ACC112 (cell line): ENCODE measurements at regions not wholly inside any gene's neighbourhood (a gene's known extent, or its start where the extent isn't known, plus 50 kb on each side); places are given as distances from the start of the nearest gene placed in this dataset.

Source experiments
- H2AFZ ChIP-seq: fragments of 200-600 bp; sonication (generic); one replicate; pipeline ENCODE4 v1.6.0; 2017; ENCODE audit warnings: antibody characterized with exemption, low read length; ENCODE audit not compliant: unreplicated experiment
- H3K27ac ChIP-seq: fragments of 200-600 bp; sonication (generic); 2 replicates; pipeline ENCODE4 v1.5.1; 2014; ENCODE audit warnings: low read depth, mild to moderate bottlenecking, antibody characterized with exemption, low read length, moderate library complexity
- H3K27me3 ChIP-seq: fragments of 200-600 bp; sonication (generic); 2 replicates; pipeline ENCODE4 v1.6.1; 2014; ENCODE audit warnings: mild to moderate bottlenecking, antibody characterized with exemption, low read length, moderate library complexity, mixed read lengths; ENCODE audit not compliant: insufficient read depth
- H3K36me3 ChIP-seq: fragments of 200-600 bp; sonication (generic); 2 replicates; pipeline ENCODE4 v1.6.1; 2016; ENCODE audit warnings: mild to moderate bottlenecking, antibody characterized with exemption, low read length, moderate library complexity, mixed read lengths; ENCODE audit not compliant: insufficient read depth
- H3K4me1 ChIP-seq: fragments of 200-600 bp; sonication (generic); one replicate; pipeline ENCODE4 v1.6.1; 2016; ENCODE audit warnings: low read length, mixed read lengths; ENCODE audit not compliant: insufficient read depth, unreplicated experiment, control insufficient read depth
- H3K4me3 ChIP-seq: fragments of 200-600 bp; sonication (generic); 2 replicates; pipeline ENCODE4 v1.5.1; 2014; ENCODE audit warnings: mild to moderate bottlenecking, low read depth, low read length
- H3K79me2 ChIP-seq: fragments of 200-600 bp; sonication (generic); one replicate; pipeline ENCODE4 v1.6.0; 2016; ENCODE audit warnings: low read length; ENCODE audit not compliant: control insufficient read depth, unreplicated experiment, insufficient read depth

DNA sequence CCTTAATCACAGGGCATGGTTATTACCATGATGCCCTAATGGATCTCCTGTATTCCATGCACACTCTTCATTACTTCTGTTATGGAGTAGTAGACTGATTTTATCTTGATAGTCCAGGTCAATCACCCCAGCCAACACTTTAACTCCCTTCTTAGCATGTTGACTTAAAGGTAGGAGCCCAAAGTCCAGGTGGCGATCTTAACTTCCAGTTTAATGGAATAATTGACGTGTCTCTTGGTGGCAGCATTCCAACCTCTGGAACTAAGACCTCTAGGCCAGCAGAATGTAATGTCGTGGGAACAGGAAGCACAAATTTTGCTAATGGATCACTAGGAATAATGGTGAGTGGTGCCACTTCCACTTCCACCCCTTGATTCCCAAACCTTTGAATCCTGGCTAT, 687.2 kb upstream of the SGO1 start:
- Histone ChIP-seq H2AFZ (no peak overlapping the region), H3K4me3 (no peak overlapping the region), H3K27ac (no peak overlapping the region), H3K4me1 (no peaks in the 10 kb centered on the region), H3K27me3 (no peaks in the 10 kb centered on the region), H3K36me3 (no peaks in the 10 kb centered on the region), H3K79me2 (no peaks in the 10 kb centered on the region)

DNA sequence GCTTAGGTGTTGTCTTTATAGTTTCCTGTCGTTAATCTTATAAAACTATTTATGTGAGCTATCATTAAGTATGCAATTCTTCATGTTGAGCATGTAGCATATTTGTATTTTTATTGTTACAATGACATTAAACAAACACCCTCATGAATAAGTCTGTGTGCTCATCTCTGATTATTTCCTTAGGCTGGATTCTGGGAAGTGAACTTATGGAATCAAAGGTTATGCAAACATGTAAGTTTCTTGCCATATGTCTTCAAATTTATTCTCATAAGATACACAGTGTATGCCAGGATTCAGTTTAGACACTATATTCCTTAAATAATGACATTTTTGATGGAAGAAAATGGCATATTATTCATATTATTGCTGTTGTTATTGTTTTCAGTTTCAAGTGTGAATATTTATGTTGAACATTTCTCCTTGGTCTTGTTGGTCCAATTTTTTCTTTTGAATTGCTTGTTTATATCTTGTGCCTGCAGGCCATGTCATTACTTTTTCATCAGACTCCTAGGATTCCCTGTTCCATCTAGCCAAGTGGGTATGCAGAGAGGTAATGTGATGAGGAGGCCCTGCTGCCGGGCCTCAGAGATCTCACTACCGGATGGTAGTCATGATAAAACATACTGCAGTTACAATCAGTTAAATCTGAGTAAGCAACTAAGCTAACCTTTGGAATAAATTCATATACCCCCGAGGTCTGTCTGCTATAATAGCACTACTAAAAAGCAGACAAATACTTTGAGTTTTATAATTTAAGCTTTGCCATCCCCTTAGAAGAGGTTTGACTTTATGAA, 684.3 kb upstream of the SGO1 start:
- H3K27me3 ChIP-seq = no peaks in the 10 kb centered on the region
- no peak overlapping the region for H3K27ac ChIP-seq
- no peak overlapping the region for H2AFZ ChIP-seq
- H3K4me3 ChIP-seq = no peak overlapping the region
- no peaks in the 10 kb centered on the region for H3K4me1 ChIP-seq
- H3K36me3 ChIP-seq = no peaks in the 10 kb centered on the region
- H3K79me2 ChIP-seq = no peaks in the 10 kb centered on the region

DNA sequence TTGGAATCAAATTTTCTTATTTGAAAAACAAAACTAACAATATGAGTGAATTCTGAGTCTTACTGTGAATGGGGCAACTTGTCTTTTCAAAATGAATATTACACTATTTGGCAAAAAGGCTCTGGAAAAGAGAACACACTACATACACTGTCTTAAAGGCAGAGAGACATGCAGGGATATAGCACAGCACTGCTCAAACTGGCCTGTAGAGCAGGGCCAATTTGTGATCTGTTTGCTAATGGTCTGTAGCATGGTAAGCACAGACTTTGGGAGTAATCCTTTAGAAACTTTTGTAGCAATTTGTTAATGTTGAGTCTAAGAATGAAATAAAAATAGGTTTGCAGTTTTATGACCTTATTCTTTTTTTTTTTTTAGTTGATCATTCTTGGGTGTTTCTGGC, 679.8 kb upstream of the SGO1 start:
- Histone ChIP-seq H3K4me1 (no peaks in the 10 kb centered on the region), H3K4me3 (no peak overlapping the region), H3K27ac (no peak overlapping the region), H3K27me3 (no peaks in the 10 kb centered on the region), H3K36me3 (no peaks in the 10 kb centered on the region), H3K79me2 (no peaks in the 10 kb centered on the region), H2AFZ (no peak overlapping the region)

GRCh38 chr3:20861454-20861853, 675.4 kb upstream of the SGO1 start:
- Histone ChIP-seq H3K27me3 (no peaks in the 10 kb centered on the region), H3K36me3 (no peaks in the 10 kb centered on the region), H3K79me2 (no peaks in the 10 kb centered on the region), H3K27ac (no peak overlapping the region), H2AFZ (no peak overlapping the region), H3K4me1 (no peaks in the 10 kb centered on the region), H3K4me3 (no peak overlapping the region)

- no peaks in the 10 kb centered on the region for H3K4me1 ChIP-seq
- no peaks in the 10 kb centered on the region for H3K27me3 ChIP-seq
- H3K79me2 ChIP-seq = no peaks in the 10 kb centered on the region
- no peaks in the 10 kb centered on the region for H3K36me3 ChIP-seq
- no peak overlapping the region for H3K27ac ChIP-seq
- no peak overlapping the region for H2AFZ ChIP-seq
- no peak overlapping the region for H3K4me3 ChIP-seq
Observed at GRCh38 chr3:20857636-20858035, 671.6 kb upstream of the SGO1 start.

DNA sequence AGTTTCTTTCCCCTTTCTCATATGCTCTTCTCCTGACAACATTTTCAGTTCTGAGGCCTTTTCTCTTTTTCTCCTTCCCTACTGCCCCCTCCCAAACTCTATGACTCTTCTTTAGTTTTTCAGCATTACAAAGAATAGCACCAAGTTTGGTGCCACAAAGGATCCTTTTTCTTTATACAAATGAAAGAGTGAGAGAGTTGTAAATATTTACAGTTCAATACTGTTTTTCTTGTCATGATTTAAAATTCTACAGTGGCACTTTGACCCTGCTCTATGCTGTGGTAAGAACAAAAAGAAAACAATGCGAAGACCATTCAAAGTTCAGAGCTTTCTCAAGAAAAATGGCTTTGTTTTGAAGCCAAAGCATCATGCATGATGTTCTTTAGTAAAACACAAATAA, 667.9 kb upstream of the SGO1 start:
- Histone ChIP-seq H3K36me3 (no peaks in the 10 kb centered on the region), H2AFZ (no peak overlapping the region), H3K4me1 (no peaks in the 10 kb centered on the region), H3K27me3 (no peaks in the 10 kb centered on the region), H3K27ac (no peak overlapping the region), H3K4me3 (no peak overlapping the region), H3K79me2 (no peaks in the 10 kb centered on the region)

- no peaks in the 10 kb centered on the region for H3K27me3 ChIP-seq
- H3K36me3 ChIP-seq = no peaks in the 10 kb centered on the region
- no peak overlapping the region for H3K27ac ChIP-seq
Observed at GRCh38 chr3:20852712-20853111, 666.7 kb upstream of the SGO1 start.

DNA sequence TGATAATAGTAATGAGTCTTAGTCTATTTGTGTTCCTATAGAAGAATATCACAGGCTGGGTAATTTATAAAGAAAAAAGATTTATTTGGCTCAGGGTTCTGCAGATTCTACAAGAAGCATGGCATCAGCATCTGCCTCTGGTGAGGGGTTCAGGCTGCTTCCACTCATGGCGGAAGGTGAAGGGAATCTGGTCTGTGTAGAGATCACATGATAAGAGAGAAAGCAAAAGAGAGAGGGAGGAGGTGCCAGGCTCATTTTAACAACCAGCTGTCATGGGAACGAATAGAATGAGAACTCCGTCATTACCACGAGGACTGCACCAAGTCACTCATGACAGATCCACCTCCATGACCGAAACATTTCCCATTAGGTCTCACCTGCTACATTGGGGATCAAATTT, 664.0 kb upstream of the SGO1 start:
- H2AFZ ChIP-seq = no peak overlapping the region
- H3K36me3 ChIP-seq = no peaks in the 10 kb centered on the region
- H3K27me3 ChIP-seq = no peaks in the 10 kb centered on the region
- H3K4me3 ChIP-seq = no peak overlapping the region
- no peaks in the 10 kb centered on the region for H3K79me2 ChIP-seq
- no peaks in the 10 kb centered on the region for H3K4me1 ChIP-seq
- no peak overlapping the region for H3K27ac ChIP-seq

More at GRCh38 chr3:20852712-20853111, 666.7 kb upstream of the SGO1 start:
- no peak overlapping the region for H2AFZ ChIP-seq
- no peaks in the 10 kb centered on the region for H3K79me2 ChIP-seq
- no peak overlapping the region for H3K4me3 ChIP-seq
- H3K4me1 ChIP-seq = no peaks in the 10 kb centered on the region

DNA sequence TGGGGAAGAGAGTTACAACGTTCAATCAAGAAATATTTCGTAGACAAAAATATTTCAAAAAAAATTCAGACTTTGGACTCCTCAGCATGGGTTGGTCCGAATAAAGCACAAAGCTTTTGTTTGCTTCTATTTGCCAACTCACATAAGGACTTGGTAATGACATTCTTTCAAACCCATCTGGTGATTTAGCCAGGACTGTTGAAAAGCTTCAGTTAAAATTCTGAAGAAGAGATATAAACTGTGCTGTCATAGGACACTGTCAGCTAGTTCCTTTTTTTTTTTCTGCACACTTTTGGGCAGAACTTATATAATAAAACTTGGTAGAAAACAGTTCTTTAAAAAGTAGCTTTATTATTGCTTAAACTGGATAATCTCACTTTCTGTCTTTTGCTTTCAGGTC, 660.8 kb upstream of the SGO1 start:
- Histone ChIP-seq H3K4me1 (no peaks in the 10 kb centered on the region), H3K79me2 (no peaks in the 10 kb centered on the region), H2AFZ (no peak overlapping the region), H3K36me3 (no peaks in the 10 kb centered on the region), H3K27me3 (no peaks in the 10 kb centered on the region), H3K27ac (no peak overlapping the region), H3K4me3 (no peak overlapping the region)

DNA sequence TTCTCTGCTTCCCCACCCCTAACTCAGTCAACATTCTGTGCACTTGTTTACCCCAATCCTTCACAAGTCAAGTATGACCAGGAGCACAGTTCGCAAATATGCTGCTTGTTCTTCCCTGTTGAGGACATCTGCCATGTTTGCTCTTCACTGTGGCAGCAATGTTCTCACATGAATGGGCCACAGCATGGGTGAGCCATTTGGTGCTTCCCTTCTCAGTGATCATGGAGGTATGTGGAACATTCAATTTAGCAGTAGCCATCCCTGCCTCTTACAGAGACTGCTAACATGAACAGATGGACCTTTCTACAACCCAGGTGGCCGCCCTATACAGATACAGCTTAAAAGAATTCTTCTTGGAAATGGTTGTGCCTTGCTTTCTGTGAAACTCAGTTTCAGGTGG, 660.1 kb upstream of the SGO1 start:
- H2AFZ ChIP-seq = no peak overlapping the region
- H3K4me1 ChIP-seq = no peaks in the 10 kb centered on the region
- no peaks in the 10 kb centered on the region for H3K79me2 ChIP-seq
- no peak overlapping the region for H3K27ac ChIP-seq
- H3K4me3 ChIP-seq = no peak overlapping the region
- H3K36me3 ChIP-seq = no peaks in the 10 kb centered on the region
- no peaks in the 10 kb centered on the region for H3K27me3 ChIP-seq

GRCh38 chr3:20844851-20845250, 658.8 kb upstream of the SGO1 start:
- no peak overlapping the region for H3K4me3 ChIP-seq
- no peaks in the 10 kb centered on the region for H3K4me1 ChIP-seq
- no peaks in the 10 kb centered on the region for H3K36me3 ChIP-seq
- H3K27me3 ChIP-seq = no peaks in the 10 kb centered on the region
- no peaks in the 10 kb centered on the region for H3K79me2 ChIP-seq
- no peak overlapping the region for H2AFZ ChIP-seq
- H3K27ac ChIP-seq = no peak overlapping the region
